ENCODE measurements at regions not wholly inside any gene's neighbourhood (a gene's known extent, or its start where the extent isn't known, plus 50 kb on each side); places are given as distances from the start of the nearest gene placed in this dataset.

DNA sequence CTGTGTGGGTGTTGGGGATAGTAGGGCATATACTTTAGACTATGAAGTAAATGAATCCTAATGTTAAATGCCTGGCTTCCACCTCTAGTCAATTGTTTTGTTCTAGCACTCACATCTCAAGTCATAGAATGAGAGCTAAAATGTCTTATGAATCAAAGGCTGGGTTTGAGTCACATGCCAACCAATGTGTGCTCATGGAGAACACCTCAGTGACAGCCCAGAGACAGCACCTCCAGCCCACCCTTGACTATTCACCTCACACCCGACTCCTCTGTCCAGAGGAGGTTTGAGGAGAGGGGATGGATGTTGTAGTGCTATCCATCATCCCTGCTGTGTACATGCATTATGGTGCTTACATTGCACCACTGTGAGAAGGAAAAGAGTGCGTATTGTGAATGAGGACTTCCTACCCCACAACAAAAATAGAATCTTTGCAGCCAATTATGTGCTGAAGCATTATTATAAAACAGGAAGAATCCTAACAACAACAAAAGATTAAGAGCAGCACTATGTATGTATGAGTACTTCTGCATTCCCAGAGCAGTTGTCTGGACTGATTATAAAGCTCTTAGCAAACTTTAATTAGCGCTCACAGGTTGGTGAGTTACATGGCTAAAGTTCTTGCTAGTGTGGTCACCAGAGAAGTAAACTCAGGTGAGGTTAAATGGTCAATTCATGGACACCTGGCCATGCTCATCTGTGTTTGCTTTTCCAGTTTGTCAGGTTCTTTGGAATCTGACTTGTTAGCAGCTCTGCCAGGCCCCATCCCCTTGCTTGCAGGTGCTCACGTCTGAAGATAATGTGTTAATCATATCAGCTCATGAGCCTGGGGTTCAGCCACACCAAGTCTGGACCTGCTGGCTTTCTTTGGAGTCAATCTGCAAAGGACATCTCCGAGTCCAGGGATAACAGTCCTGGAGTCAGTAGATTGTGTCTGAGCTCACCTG, 55.3 kb upstream of the NABP1 start:
- Histone ChIP-seq H2AFZ (ENCODE audit: low read length, unreplicated experiment) (no peak overlapping the region), H3K36me3 (ENCODE audit: insufficient read depth, low read length) (no peaks in the 10 kb centered on the region), H3K4me3 (ENCODE audit: low read depth, low read length) (no peak overlapping the region), H3K4me1 (ENCODE audit: control insufficient read depth, insufficient read depth, low read length, unreplicated experiment) (peaks cover 12% of the 10 kb centered on the region), H3K79me2 (ENCODE audit: control insufficient read depth, insufficient read depth, low read length, unreplicated experiment) (no peaks in the 10 kb centered on the region), H3K27me3 (ENCODE audit: insufficient read depth, low read length) (no peaks in the 10 kb centered on the region), H3K27ac (ENCODE audit: low read depth, low read length) (no peak overlapping the region)

DNA sequence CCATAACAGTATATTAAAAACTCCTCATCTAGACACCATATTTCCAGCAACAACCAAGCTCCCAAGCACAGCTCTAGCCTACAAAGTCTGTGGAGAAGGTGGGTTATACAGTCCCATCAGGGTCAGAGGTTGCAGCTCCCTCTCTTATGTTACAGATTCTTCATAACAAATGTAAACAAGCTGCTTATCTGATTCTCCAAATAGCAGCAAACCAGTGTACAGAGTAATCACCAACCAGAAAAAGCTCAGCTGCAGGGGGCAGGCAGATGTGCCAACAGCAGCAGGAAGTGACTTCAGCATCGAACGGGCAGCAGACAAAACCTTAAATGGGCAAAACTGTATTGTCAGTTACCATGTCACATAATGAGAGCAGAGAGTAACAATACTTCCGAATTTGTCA, 52.9 kb upstream of the NABP1 start:
- H3K27me3 ChIP-seq (ENCODE audit: insufficient read depth, low read length) = no peaks in the 10 kb centered on the region
- no peak overlapping the region for H3K4me3 ChIP-seq (ENCODE audit: low read depth, low read length)
- H3K4me1 ChIP-seq (ENCODE audit: control insufficient read depth, insufficient read depth, low read length, unreplicated experiment) = peaks cover 12% of the 10 kb centered on the region
- no peak overlapping the region for H2AFZ ChIP-seq (ENCODE audit: low read length, unreplicated experiment)
- no peak overlapping the region for H3K27ac ChIP-seq (ENCODE audit: low read depth, low read length)
- no peaks in the 10 kb centered on the region for H3K79me2 ChIP-seq (ENCODE audit: control insufficient read depth, insufficient read depth, low read length, unreplicated experiment)
- H3K36me3 ChIP-seq (ENCODE audit: insufficient read depth, low read length) = no peaks in the 10 kb centered on the region

DNA sequence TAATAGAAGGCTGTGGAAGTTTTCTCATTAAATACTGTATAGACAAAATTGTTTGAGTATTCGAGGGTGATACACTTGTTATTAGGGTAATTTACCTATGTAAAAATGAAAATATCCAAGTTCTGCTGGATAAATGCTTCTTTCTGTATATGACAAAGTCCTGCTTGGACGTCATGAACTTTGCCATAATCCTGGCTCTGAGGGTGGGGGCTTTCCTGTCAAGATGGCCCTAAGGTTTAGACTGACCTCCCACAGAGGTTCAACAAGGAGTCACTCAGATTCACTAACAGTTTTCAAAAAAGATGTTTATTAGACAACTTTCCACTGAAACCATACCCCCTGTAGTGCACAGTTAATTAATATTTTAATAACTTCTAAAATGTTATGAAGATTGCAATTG, 52.5 kb upstream of the NABP1 start:
- Histone ChIP-seq H3K4me3 (ENCODE audit: low read depth, low read length) (no peak overlapping the region), H3K27ac (ENCODE audit: low read depth, low read length) (no peak overlapping the region), H3K79me2 (ENCODE audit: control insufficient read depth, insufficient read depth, low read length, unreplicated experiment) (no peaks in the 10 kb centered on the region), H3K36me3 (ENCODE audit: insufficient read depth, low read length) (no peaks in the 10 kb centered on the region), H3K27me3 (ENCODE audit: insufficient read depth, low read length) (no peaks in the 10 kb centered on the region), H3K4me1 (ENCODE audit: control insufficient read depth, insufficient read depth, low read length, unreplicated experiment) (peaks cover 12% of the 10 kb centered on the region), H2AFZ (ENCODE audit: low read length, unreplicated experiment) (no peak overlapping the region)

DNA sequence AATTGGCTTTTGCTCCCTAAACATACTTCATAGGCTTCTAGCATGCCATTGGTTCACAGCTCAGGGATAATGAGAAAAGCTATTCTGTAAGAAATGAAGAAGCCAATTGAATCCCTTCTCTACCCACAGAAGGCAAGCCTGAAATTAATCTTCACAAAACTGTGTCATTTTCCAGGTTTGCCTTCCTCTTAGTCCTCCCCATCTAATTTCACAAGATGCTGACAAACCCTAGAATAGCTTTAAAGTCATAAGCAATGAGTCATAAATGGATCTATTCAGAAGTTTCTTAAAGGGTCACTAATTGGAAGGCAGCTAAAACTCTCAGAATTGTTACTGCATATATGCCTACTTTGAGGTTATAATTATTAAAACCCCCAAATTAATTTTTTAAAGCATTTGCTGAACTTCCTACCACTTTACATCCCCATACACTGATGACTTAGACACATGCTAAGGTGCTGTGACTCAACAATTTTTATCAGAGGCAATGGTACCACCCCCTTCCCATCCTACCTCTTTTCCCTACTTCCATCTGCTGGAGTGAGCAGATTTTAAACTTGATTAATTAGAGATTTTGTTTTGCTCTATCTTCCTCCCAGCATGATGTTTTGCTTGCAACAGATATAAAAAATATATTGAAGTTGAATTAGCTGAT, 51.3 kb upstream of the NABP1 start:
- H3K27me3 ChIP-seq (ENCODE audit: insufficient read depth, low read length) = no peaks in the 10 kb centered on the region
- H3K4me1 ChIP-seq (ENCODE audit: control insufficient read depth, insufficient read depth, low read length, unreplicated experiment) = peaks cover 12% of the 10 kb centered on the region
- no peak overlapping the region for H3K4me3 ChIP-seq (ENCODE audit: low read depth, low read length)
- H2AFZ ChIP-seq (ENCODE audit: low read length, unreplicated experiment) = no peak overlapping the region
- H3K36me3 ChIP-seq (ENCODE audit: insufficient read depth, low read length) = no peaks in the 10 kb centered on the region
- H3K27ac ChIP-seq (ENCODE audit: low read depth, low read length) = peak overlapping the region; percentile 23; the same call in 1 of the 2 replicates
- H3K79me2 ChIP-seq (ENCODE audit: control insufficient read depth, insufficient read depth, low read length, unreplicated experiment) = no peaks in the 10 kb centered on the region

DNA sequence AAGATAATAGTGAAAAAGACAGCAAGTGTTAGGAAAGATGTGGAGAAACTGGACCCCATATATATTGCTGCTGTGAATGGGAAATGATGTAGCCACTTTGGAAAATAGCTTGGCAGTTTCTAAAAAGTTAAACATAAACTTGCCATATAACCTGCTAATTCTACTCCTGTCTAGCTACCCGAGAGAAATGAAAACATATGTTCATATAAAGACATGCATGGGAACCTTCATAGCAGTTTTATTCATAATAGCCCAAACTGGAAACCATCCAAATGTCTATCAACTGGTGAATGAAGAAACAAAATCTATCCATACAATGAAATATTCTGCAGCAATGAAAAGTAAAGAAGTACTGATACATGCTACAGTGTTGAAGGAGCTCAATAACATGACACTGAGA, 50.4 kb upstream of the NABP1 start:
- H3K4me3 ChIP-seq (ENCODE audit: low read depth, low read length) = no peak overlapping the region
- H3K79me2 ChIP-seq (ENCODE audit: control insufficient read depth, insufficient read depth, low read length, unreplicated experiment) = no peaks in the 10 kb centered on the region
- no peak overlapping the region for H2AFZ ChIP-seq (ENCODE audit: low read length, unreplicated experiment)
- H3K36me3 ChIP-seq (ENCODE audit: insufficient read depth, low read length) = no peaks in the 10 kb centered on the region
- H3K27me3 ChIP-seq (ENCODE audit: insufficient read depth, low read length) = no peaks in the 10 kb centered on the region
- peaks cover 12% of the 10 kb centered on the region for H3K4me1 ChIP-seq (ENCODE audit: control insufficient read depth, insufficient read depth, low read length, unreplicated experiment)
- H3K27ac ChIP-seq (ENCODE audit: low read depth, low read length) = no peak overlapping the region
